OCI-LY1 (cell line): ENCODE measurements at regions not wholly inside any gene's neighbourhood (a gene's known extent, or its start where the extent isn't known, plus 50 kb on each side); places are given as distances from the start of the nearest gene placed in this dataset.
"Not testable (repeated sequence)": the region's sequence is repeated elsewhere in the genome, so short reads cannot be mapped to it uniquely, and the experiment has no call there.

Experiments used
- H2AFZ ChIP-seq: fragments of 200-600 bp; sonication (generic), shearing (Covaris generic); 2 replicates; pipeline ENCODE4 v1.6.0; 2014; ENCODE audit warnings: antibody characterized with exemption, mild to moderate bottlenecking, low read length
- H3F3A ChIP-seq: fragments of 200-600 bp; sonication (generic), shearing (Covaris generic); 2 replicates; pipeline ENCODE4 v1.6.0; 2014; ENCODE audit warnings: mild to moderate bottlenecking, antibody characterized with exemption, low read length, moderate library complexity; ENCODE audit not compliant: insufficient read depth
- H3K27ac ChIP-seq: fragments of 200-600 bp; sonication (generic); 2 replicates; pipeline ENCODE4 v1.5.1; 2014; ENCODE audit warnings: low read length, mixed run types, mild to moderate bottlenecking, low read depth; ENCODE audit not compliant: poor library complexity, severe bottlenecking
- H3K27me3 ChIP-seq: fragments of 200-600 bp; sonication (generic); 2 replicates; pipeline ENCODE4 v1.6.0; 2014; ENCODE audit warnings: antibody characterized with exemption, mild to moderate bottlenecking, low read length, moderate library complexity; ENCODE audit not compliant: insufficient read depth
- H3K36me3 ChIP-seq: fragments of 200-600 bp; sonication (generic); 2 replicates; pipeline ENCODE4 v1.6.1; 2014; ENCODE audit warnings: mild to moderate bottlenecking, antibody characterized with exemption, low read length, moderate library complexity, mixed read lengths; ENCODE audit not compliant: insufficient read depth
- H3K4me1 ChIP-seq: fragments of 200-600 bp; sonication (generic); 2 replicates; pipeline ENCODE4 v1.5.1; 2014; ENCODE audit warnings: mild to moderate bottlenecking, low read length, moderate library complexity; ENCODE audit not compliant: insufficient read depth, severe bottlenecking
- H3K4me2 ChIP-seq: fragments of 200-600 bp; sonication (generic), shearing (Covaris generic); 2 replicates; pipeline ENCODE4 v1.6.1; 2014; ENCODE audit warnings: low read length
- H3K4me3 ChIP-seq: fragments of 200-600 bp; sonication (generic); 2 replicates; pipeline ENCODE4 v1.5.1; 2014; ENCODE audit warnings: low read length, low read depth, mild to moderate bottlenecking, mixed read lengths; ENCODE audit not compliant: poor library complexity, severe bottlenecking
- H3K79me2 ChIP-seq: fragments of 200-600 bp; shearing (Covaris generic); 2 replicates; pipeline ENCODE4 v1.6.1; 2016; ENCODE audit warnings: mixed run types, low read length, mixed read lengths; ENCODE audit not compliant: insufficient read depth
- H3K9ac ChIP-seq: fragments of 200-600 bp; sonication (generic), shearing (Covaris generic); 2 replicates; pipeline ENCODE4 v1.6.1; 2014; ENCODE audit warnings: mild to moderate bottlenecking, low read length, mixed read lengths
- H3K9me2 ChIP-seq: fragments of 200-600 bp; sonication (generic), shearing (Covaris generic); 2 replicates; pipeline ENCODE4 v1.6.1; 2014; ENCODE audit warnings: low read depth, mild to moderate bottlenecking, low read length, mixed read lengths
- H3K9me3 ChIP-seq: fragments of 200-600 bp; shearing (Covaris generic); 2 replicates; pipeline ENCODE4 v1.6.1; 2014; ENCODE audit warnings: low read length, mixed read lengths
- H4K20me1 ChIP-seq: fragments of 200-600 bp; sonication (generic), shearing (Covaris generic); 2 replicates; pipeline ENCODE4 v1.6.0; 2016; ENCODE audit warnings: mild to moderate bottlenecking, low read length; ENCODE audit not compliant: insufficient read depth
- EZH2 ChIP-seq: fragments of 200-600 bp; sonication (generic), shearing (Covaris generic); IDR thresholded peaks from 2 replicates; pipeline ENCODE4 v1.8.0; 2017; ENCODE audit warnings: borderline replicate concordance, mixed run types, mild to moderate bottlenecking, antibody characterized with exemption, low read length, moderate library complexity, mixed read lengths
- TF ChIP-seq, protein P1 (sequence below): fragments of 200-600 bp; sonication (generic), shearing (Covaris generic); IDR thresholded peaks from 2 replicates; pipeline ENCODE4 v1.5.1; 2017; ENCODE audit warnings: mild to moderate bottlenecking, antibody characterized with exemption, low read length, moderate library complexity, mixed read lengths

DNA sequence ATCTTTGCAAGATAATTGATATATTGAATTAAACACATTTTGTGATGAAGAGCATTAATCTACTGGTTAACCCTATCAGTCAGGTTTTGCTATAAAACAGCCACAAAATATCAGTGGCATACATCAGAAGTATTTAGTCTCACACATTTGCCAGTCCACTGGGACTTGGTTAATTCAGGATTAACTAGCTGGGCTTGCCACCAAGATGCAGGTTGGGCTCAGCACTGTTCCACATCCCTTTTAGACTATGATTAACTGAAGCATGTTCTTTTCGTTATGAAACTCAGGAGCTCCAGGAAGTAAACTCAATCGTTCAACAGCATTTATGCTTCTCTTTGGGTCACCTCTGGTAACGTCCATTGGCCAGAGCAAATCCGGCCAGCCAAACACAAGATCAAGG, 538.1 kb upstream of the HS3ST1 start:
- Histone ChIP-seq H3K36me3 (no peaks in the 10 kb centered on the region), H3K9me2 (no peaks in the 10 kb centered on the region), H3K9ac (no peak overlapping the region), H3K27ac (no peak overlapping the region), H3K4me1 (no peaks in the 10 kb centered on the region), H3K4me3 (no peak overlapping the region), H3K79me2 (no peaks in the 10 kb centered on the region), H2AFZ (no peak overlapping the region), H3K9me3 (no peaks in the 10 kb centered on the region), H3K4me2 (no peak overlapping the region), H3F3A (no peaks in the 10 kb centered on the region), H4K20me1 (no peaks in the 10 kb centered on the region), H3K27me3 (no peaks in the 10 kb centered on the region)
- TF ChIP-seq, protein P1, sequence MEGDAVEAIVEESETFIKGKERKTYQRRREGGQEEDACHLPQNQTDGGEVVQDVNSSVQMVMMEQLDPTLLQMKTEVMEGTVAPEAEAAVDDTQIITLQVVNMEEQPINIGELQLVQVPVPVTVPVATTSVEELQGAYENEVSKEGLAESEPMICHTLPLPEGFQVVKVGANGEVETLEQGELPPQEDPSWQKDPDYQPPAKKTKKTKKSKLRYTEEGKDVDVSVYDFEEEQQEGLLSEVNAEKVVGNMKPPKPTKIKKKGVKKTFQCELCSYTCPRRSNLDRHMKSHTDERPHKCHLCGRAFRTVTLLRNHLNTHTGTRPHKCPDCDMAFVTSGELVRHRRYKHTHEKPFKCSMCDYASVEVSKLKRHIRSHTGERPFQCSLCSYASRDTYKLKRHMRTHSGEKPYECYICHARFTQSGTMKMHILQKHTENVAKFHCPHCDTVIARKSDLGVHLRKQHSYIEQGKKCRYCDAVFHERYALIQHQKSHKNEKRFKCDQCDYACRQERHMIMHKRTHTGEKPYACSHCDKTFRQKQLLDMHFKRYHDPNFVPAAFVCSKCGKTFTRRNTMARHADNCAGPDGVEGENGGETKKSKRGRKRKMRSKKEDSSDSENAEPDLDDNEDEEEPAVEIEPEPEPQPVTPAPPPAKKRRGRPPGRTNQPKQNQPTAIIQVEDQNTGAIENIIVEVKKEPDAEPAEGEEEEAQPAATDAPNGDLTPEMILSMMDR, result no peak
- no peak for TF ChIP-seq EZH2

DNA sequence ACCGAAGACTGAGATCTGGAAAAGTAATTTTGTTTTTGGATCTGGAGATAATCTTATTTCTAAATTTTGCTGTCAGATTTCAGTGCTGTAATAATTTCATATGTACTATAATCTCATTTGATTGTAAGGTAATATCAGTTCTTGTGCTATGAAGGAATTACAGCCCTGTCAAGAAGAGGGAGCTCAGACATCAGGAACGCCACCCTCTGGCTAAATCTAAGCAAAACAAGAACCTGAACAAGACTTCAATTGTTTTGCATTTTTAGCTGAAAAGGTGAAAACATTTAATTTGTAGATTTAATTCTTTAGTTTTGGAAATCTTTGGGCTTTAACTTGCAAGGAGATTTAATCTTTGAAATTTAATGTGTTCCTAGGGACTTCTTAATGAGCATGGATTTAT, 525.4 kb upstream of the HS3ST1 start:
- TF ChIP-seq EZH2, result no peak
- TF ChIP-seq, protein P1, result peak; percentile 22; the same call in 1 of the 2 replicates
- Histone ChIP-seq H3K4me1 (no peaks in the 10 kb centered on the region), H3K9ac (no peak overlapping the region), H3K4me2 (no peak overlapping the region), H3K9me3 (no peaks in the 10 kb centered on the region), H3F3A (no peaks in the 10 kb centered on the region), H3K27ac (no peak overlapping the region), H3K79me2 (no peaks in the 10 kb centered on the region), H3K4me3 (no peak overlapping the region), H3K27me3 (no peaks in the 10 kb centered on the region), H3K36me3 (no peaks in the 10 kb centered on the region), H4K20me1 (no peaks in the 10 kb centered on the region), H3K9me2 (no peaks in the 10 kb centered on the region), H2AFZ (no peak overlapping the region)

DNA sequence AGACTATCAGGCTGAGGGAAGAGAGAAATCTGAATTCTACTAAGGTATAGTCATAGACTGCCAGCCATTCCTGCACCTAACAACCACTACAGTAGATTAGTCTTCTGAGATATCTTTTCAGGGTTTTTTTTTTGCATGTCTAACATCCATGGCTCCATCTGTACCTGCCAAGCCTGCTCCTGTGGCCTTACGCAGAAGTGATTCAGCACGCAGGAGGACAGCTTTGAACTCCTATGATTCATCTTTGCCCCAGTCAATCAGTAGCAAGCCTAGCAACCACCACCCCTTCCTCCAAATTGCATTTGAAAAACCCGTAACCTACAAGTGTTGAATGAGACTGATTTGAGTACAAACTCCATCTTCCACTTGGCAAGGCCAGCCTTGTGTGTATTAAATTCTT, 520.7 kb upstream of the HS3ST1 start:
- no peaks in the 10 kb centered on the region for H3K4me1 ChIP-seq
- H3K4me3 ChIP-seq, result no peak overlapping the region
- H3F3A ChIP-seq, result no peaks in the 10 kb centered on the region
- no peak overlapping the region for H3K27ac ChIP-seq
- no peaks in the 10 kb centered on the region for H4K20me1 ChIP-seq
- no peaks in the 10 kb centered on the region for H3K9me2 ChIP-seq
- H2AFZ ChIP-seq, result no peak overlapping the region
- H3K9ac ChIP-seq, result no peak overlapping the region
- no peak overlapping the region for H3K4me2 ChIP-seq
- no peaks in the 10 kb centered on the region for H3K9me3 ChIP-seq
- no peak for TF ChIP-seq EZH2
- TF ChIP-seq, protein P1, result no peak
- no peaks in the 10 kb centered on the region for H3K36me3 ChIP-seq
- no peaks in the 10 kb centered on the region for H3K27me3 ChIP-seq
- no peaks in the 10 kb centered on the region for H3K79me2 ChIP-seq

DNA sequence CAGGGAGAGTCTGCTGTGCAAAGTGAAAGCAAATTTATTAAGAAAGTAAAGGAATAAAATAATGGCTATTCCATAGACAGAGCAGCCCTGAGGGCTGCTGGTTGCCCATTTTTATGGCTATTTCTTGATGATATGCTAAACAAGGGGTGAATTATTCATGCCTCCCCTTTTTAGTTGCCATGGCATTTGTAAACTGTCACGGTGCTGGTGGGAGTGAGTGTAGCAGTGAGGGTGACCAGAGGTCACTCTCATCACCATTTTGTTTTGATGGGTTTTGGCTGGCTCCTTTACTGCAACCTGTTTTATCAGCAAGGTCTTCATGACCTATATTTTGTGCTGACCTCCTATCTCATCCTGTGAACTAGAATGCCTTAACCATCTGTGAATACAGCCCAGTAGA, 518.9 kb upstream of the HS3ST1 start:
- H2AFZ ChIP-seq, H3F3A ChIP-seq, H3K79me2 ChIP-seq, H3K27me3 ChIP-seq, H3K36me3 ChIP-seq, H3K9ac ChIP-seq, H3K4me3 ChIP-seq, H3K4me2 ChIP-seq, H3K4me1 ChIP-seq, H3K9me2 ChIP-seq, H4K20me1 ChIP-seq, H3K27ac ChIP-seq, H3K9me3 ChIP-seq: not testable (repeated sequence)
